Esophagus squamous epithelium (tissue), 5 donors: ENCODE measurements at regions not wholly inside any gene's neighbourhood (a gene's known extent, or its start where the extent isn't known, plus 50 kb on each side); places are given as distances from the start of the nearest gene placed in this dataset.
"Not testable (repeated sequence)": the region's sequence is repeated elsewhere in the genome, so short reads cannot be mapped to it uniquely, and the experiment has no call there.

Source experiments
- DNase-seq: peaks from one replicate; lab custom pipeline; 2025; lab: John Stamatoyannopoulos, UW
- H3K27ac ChIP-seq, 4 donors: fragments of 200-600 bp; sonication (generic); one replicate each; pipeline ENCODE4 v1.5.1; 2016 to 2019; ENCODE audit warnings: mild to moderate bottlenecking in 1 of 4
- H3K27me3 ChIP-seq, 4 donors: fragments of 200-600 bp; sonication (generic); 1 replicate in 3 of 4; 2 replicates in 1 of 4; pipeline versions ENCODE4 v1.5.1 to v1.6.0; 2017 to 2021; ENCODE audit warnings: antibody characterized with exemption in 1 of 4
- H3K36me3 ChIP-seq, 3 donors: fragments of 200-600 bp; sonication (generic); one replicate each; pipeline ENCODE4 v1.5.1; 2016 to 2019
- H3K4me1 ChIP-seq, 3 donors: fragments of 200-600 bp; sonication (generic); one replicate each; pipeline ENCODE4 v1.5.1; 2017 to 2019
- H3K4me3 ChIP-seq, 4 donors: fragments of 200-600 bp; sonication (generic); 1 replicate in 3 of 4; 2 replicates in 1 of 4; pipeline ENCODE4 v1.5.1; 2016 to 2019; ENCODE audit warnings: mild to moderate bottlenecking in 2 of 4, moderate library complexity in 1 of 4
- H3K9me3 ChIP-seq, 3 donors: fragments of 200-600 bp; sonication (generic); one replicate each; pipeline ENCODE4 v1.5.1; 2016 to 2019
- POLR2A ChIP-seq, 4 donors: fragments of 450-650 bp; IDR thresholded peaks; one replicate each; pipeline ENCODE4 v1.6.1; 2017; ENCODE audit warnings: antibody characterized with exemption in 4 of 4, mild to moderate bottlenecking in 4 of 4, moderate library complexity in 3 of 4
- WGBS, 2 donors: methylation state at CpG; one replicate each; pipeline ENCODE4 v1.1.5; 2018; 5-methylcytosine and 5-hydroxymethylcytosine counted together
- intact Hi-C: fragments of 100-400 bp; cut with DNase I; formaldehyde crosslinking; loops from one replicate; pipeline ENCODE4 v1.15.0; 2022
- TF ChIP-seq, protein P1 (sequence below), 6 experiments: fragments of 450-650 bp in 4 of 6; fragments of 200-600 bp in 2 of 6; sonication (generic) in 2 of 6; IDR thresholded peaks; one replicate each; pipeline ENCODE4 v1.5.1; 2016 to 2019; ENCODE audit warnings: antibody characterized with exemption in 6 of 6, mild to moderate bottlenecking in 4 of 6, moderate library complexity in 4 of 6
- donor health status: DM: yes; HTN: yes; CAD: no.

DNA sequence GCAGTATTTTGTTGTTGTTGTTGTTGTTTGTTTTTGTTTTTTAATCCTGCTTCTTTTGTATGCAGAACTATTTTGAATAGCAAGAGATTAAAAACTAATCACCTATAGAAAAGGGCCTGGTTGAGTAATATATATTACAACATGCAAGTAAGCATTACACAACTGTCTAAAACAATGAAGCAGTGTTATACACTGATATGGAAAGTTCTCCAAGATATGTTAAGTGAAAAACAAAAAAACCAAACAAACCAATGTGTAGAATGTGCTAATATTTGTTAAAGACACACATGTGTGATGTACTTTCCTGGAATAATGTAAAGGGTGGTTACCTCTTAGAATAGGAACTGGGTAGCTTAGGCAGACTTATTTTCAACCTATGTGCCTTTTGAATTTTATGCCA, 117.4 kb downstream of the ZNF365 start:
- intact Hi-C loops: no loop called here

DNA sequence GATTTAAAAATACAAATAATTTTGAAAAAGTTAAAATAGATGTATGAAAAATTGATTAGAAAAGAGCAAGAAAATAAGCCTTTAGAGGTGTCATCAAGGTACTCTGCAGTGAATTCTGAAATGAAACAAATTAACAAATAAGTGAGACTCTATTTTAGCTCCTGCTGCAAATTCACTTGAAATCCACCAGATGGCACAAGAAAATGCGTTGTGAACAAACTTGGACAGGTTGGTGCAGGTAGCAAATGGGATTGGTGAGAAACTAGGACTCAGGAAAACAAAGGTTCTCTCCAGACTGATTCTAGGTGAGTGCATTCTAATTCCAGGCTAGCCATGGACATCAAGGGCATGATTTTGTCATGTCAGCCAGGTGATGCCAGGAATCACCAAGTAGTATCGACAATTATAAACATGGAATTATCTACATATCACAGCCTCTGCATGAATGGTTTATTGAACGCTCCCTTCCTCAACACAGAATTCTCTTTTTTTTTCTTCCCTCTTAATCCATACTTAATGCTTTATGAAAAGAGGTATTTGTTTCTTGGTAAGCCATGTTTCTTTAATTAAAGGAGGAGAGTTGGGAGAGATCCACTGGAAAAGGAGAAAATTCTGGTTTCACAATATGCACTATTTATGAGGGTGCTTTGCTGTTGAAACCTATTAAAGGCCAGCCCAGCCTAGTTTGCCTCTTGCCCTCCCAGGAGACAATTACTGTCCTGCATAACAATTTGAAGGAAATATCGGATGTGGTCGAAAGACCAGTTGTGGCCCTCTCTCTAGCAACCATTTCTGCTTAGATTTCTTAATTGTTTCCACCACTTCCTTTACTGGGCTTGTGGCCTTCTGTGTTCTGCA, 118.1 kb downstream of the ZNF365 start:
- Histone ChIP-seq H3K27ac (no peak overlapping the region), H3K27me3 (peaks cover 0 to 4% (median 0%) of the 10 kb centered on the region in 4 donors), H3K9me3 (no peaks in the 10 kb centered on the region), H3K36me3 (no peaks in the 10 kb centered on the region), H3K4me3 (no peak overlapping the region), H3K4me1 (no peaks in the 10 kb centered on the region)
- no peak for DNase-seq
- 59 to 68% methylated on average over 5 of the region's 5 CpGs for WGBS, 2 donors
- TF ChIP-seq, protein P1, sequence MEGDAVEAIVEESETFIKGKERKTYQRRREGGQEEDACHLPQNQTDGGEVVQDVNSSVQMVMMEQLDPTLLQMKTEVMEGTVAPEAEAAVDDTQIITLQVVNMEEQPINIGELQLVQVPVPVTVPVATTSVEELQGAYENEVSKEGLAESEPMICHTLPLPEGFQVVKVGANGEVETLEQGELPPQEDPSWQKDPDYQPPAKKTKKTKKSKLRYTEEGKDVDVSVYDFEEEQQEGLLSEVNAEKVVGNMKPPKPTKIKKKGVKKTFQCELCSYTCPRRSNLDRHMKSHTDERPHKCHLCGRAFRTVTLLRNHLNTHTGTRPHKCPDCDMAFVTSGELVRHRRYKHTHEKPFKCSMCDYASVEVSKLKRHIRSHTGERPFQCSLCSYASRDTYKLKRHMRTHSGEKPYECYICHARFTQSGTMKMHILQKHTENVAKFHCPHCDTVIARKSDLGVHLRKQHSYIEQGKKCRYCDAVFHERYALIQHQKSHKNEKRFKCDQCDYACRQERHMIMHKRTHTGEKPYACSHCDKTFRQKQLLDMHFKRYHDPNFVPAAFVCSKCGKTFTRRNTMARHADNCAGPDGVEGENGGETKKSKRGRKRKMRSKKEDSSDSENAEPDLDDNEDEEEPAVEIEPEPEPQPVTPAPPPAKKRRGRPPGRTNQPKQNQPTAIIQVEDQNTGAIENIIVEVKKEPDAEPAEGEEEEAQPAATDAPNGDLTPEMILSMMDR (IDR thresholded peaks at IDR 0.05): peak; percentile 32 to 59 (median 44)
- no peak for TF ChIP-seq POLR2A (IDR thresholded peaks at IDR 0.05)
- intact Hi-C loops: no loop called here

More for the DNA sequence above, 117.4 kb downstream of the ZNF365 start:
- Histone ChIP-seq H3K27me3 (no peaks in the 10 kb centered on the region), H3K27ac (no peak overlapping the region), H3K36me3 (no peaks in the 10 kb centered on the region), H3K4me3 (no peak overlapping the region), H3K4me1 (no peaks in the 10 kb centered on the region), H3K9me3 (no peaks in the 10 kb centered on the region)
- TF ChIP-seq POLR2A (IDR thresholded peaks at IDR 0.05): no peak
- TF ChIP-seq, protein P1 (IDR thresholded peaks at IDR 0.05): no peak
- no peak for DNase-seq

DNA sequence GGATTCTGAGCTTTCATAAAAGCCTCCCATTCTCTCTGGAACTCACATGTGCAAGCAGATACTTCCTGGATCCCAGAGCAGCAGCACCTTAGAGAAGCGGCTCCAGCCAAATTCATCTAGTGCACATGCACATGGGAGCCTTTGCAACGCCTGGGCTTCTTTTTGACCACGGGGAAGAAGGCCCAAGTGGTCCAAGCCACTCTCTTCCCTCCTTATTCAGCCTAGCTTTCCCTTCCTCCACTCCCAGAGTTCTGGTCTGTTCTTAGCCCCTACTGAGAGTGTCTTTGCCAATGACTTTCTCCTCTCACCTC, 118.7 kb downstream of the ZNF365 start:
- Histone ChIP-seq H3K36me3 (no peaks in the 10 kb centered on the region), H3K4me3 (no peak overlapping the region), H3K27ac (peak overlapping the region in 1 of 4 donors; percentile 3), H3K9me3 (no peaks in the 10 kb centered on the region), H3K4me1 (no peaks in the 10 kb centered on the region), H3K27me3 (peaks cover 0 to 9% (median 0%) of the 10 kb centered on the region in 4 donors)
- TF ChIP-seq, protein P1 (IDR thresholded peaks at IDR 0.05): no peak
- TF ChIP-seq POLR2A (IDR thresholded peaks at IDR 0.05): no peak
- intact Hi-C loops: no loop called here
- no peak for DNase-seq
- 72 to 81% methylated on average over 3 of the region's 3 CpGs for WGBS, 2 donors

DNA sequence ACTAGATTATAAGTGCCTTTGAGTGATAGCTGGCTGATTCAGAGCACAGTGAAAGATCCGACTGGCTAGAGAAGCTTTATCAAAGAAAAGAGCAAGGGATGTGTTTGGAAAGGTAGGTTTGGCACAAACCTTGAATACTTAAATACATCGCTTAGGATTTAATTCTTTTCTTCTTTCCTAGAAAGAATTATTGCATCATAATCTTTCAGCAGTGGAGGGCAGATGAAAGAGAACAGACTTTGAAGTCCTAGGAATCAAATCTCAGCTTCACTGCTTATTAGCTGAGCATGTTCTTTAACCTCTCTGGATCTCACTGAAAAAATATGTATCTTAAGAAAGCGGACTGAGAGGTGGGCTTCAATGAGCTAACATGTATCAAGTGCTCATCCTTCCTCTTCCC, 122.8 kb downstream of the ZNF365 start:
- H3K36me3 ChIP-seq: no peaks in the 10 kb centered on the region
- no peaks in the 10 kb centered on the region for H3K4me1 ChIP-seq
- intact Hi-C loops: no loop called here
- peaks cover 0 to 12% (median 0%) of the 10 kb centered on the region in 4 donors for H3K27me3 ChIP-seq
- no peak overlapping the region for H3K4me3 ChIP-seq
- no peak overlapping the region for H3K27ac ChIP-seq
- DNase-seq: no peak
- TF ChIP-seq, protein P1 (IDR thresholded peaks at IDR 0.05): no peak
- TF ChIP-seq POLR2A (IDR thresholded peaks at IDR 0.05): no peak
- WGBS, 2 donors: 44 to 49% methylated on average over 3 of the region's 3 CpGs
- H3K9me3 ChIP-seq: no peaks in the 10 kb centered on the region

DNA sequence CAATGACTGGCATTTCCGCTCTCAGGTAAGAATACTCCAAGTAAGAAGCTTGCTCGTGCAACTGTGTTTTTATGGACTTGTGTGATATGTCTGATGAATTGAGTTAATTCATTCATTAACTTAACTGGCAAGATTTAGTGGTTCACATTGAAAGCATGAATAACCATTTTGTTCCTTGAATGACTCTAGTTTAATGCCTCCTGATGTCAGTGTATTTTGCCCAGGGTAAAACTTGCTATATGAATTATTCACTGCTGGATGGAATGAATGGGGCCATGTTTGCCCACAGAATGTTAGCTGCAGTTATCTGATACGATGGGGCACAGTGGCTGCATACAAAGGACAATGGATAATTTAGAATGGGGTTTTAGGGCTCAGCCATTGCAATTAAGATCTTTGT, 124.1 kb downstream of the ZNF365 start:
- Histone ChIP-seq H3K4me1 (no peaks in the 10 kb centered on the region), H3K27me3 (peaks cover 0 to 12% (median 0%) of the 10 kb centered on the region in 4 donors), H3K27ac (no peak overlapping the region), H3K36me3 (no peaks in the 10 kb centered on the region), H3K9me3 (no peaks in the 10 kb centered on the region), H3K4me3 (no peak overlapping the region)
- intact Hi-C loops: no loop called here
- no peak for DNase-seq
- 47 to 53% methylated on average over 3 of the region's 3 CpGs for WGBS, 2 donors
- TF ChIP-seq, protein P1 (IDR thresholded peaks at IDR 0.05): no peak
- no peak for TF ChIP-seq POLR2A (IDR thresholded peaks at IDR 0.05)

DNA sequence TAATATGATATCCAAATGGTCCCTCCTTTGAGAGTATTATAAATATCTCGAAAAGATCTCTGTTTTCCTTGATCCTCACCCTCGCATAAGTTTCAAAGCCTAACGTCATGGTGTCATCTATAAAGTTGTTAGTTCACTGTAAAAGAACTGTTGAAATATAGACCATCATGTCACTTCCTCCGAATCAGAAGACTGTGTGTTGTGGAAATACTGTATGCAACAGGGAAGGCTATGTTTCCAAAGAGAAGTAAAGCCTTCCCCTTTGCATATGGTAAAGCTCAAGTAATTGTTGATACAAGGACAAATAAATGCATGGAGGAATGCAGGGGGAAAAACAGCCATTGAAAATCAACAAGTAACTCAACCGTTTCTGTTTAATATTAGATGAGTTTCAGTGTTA, 125.9 kb downstream of the ZNF365 start:
- WGBS, 2 donors: 42 to 88% methylated on average over 1 to 3 of the region's 5 CpGs
- intact Hi-C loops, H3K4me1 ChIP-seq, DNase-seq, H3K9me3 ChIP-seq, H3K27ac ChIP-seq, H3K4me3 ChIP-seq, H3K36me3 ChIP-seq: not testable (repeated sequence)
- H3K27me3 ChIP-seq: peaks cover 0 to 12% (median 0%) of the 10 kb centered on the region in 4 donors
